ENCODE measurements at regions not wholly inside any gene's neighbourhood (a gene's known extent, or its start where the extent isn't known, plus 50 kb on each side); places are given as distances from the start of the nearest gene placed in this dataset.

- no peak for TF ChIP-seq SMAD4 (CRISPR knock-in tag; IDR thresholded peaks at IDR 0.05)
- TF ChIP-seq CTCF (IDR thresholded peaks at IDR 0.05), result no peak
- TF ChIP-seq FOXP4 (CRISPR knock-in tag; IDR thresholded peaks at IDR 0.05), result no peak
- no peak for TF ChIP-seq E2F5 (CRISPR knock-in tag; IDR thresholded peaks at IDR 0.05)
- TF ChIP-seq FOXK1 (CRISPR knock-in tag; IDR thresholded peaks at IDR 0.05), result no peak
- TF ChIP-seq ETV6 (CRISPR knock-in tag; IDR thresholded peaks at IDR 0.05), result no peak
- no peak for TF ChIP-seq PREB (CRISPR knock-in tag; IDR thresholded peaks at IDR 0.05; ENCODE audit: borderline replicate concordance)
- no peak for TF ChIP-seq NR3C1 (CRISPR knock-in tag; conservative IDR thresholded peaks at IDR 0.05; ENCODE audit: low read depth)
Observed at GRCh38 chr4:144402999-144403398, 243.0 kb upstream of the HHIP start (continued).

- CTCF ChIA-PET, result no interaction called here
- no peak for DNase-seq (ENCODE audit: low spot score)
- H3K4me1 Mint-ChIP-seq, result peaks cover 5% of the 10 kb centered on the region; the same call in 1 of the 2 replicates
- no peak overlapping the region for H3K4me3 Mint-ChIP-seq
- H3K27ac Mint-ChIP-seq, result no peak overlapping the region
- no peaks in the 10 kb centered on the region for H3K36me3 Mint-ChIP-seq
- H3K27me3 Mint-ChIP-seq (ENCODE audit: low read depth), result no peaks in the 10 kb centered on the region
- H3K9me3 Mint-ChIP-seq, result no peaks in the 10 kb centered on the region; the same call in 1 of the 2 replicates
- no peak for TF ChIP-seq HMGA2 (CRISPR knock-in tag; IDR thresholded peaks at IDR 0.05)
- no peak for TF ChIP-seq ATF6 (CRISPR knock-in tag; IDR thresholded peaks at IDR 0.05)
- no peak for TF ChIP-seq FOXP1 (CRISPR knock-in tag; IDR thresholded peaks at IDR 0.05; ENCODE audit: borderline replicate concordance)
- no peak for TF ChIP-seq SMAD4 (CRISPR knock-in tag; IDR thresholded peaks at IDR 0.05)
- no peak for TF ChIP-seq STAT6 (CRISPR knock-in tag; conservative IDR thresholded peaks at IDR 0.05; ENCODE audit: low read depth)
- no peak for TF ChIP-seq TP53 (CRISPR knock-in tag; IDR thresholded peaks at IDR 0.05)
- TF ChIP-seq ATF2 (CRISPR knock-in tag; IDR thresholded peaks at IDR 0.05; ENCODE audit: borderline replicate concordance, low read depth), result no peak
- no peak for TF ChIP-seq ZNF671 (CRISPR knock-in tag; IDR thresholded peaks at IDR 0.05)
- TF ChIP-seq ELF4 (CRISPR knock-in tag; IDR thresholded peaks at IDR 0.05; ENCODE audit: low read depth), result no peak
- TF ChIP-seq NR1H2 (CRISPR knock-in tag; IDR thresholded peaks at IDR 0.05), result no peak
- TF ChIP-seq SOX15 (CRISPR knock-in tag; IDR thresholded peaks at IDR 0.05), result no peak
- TF ChIP-seq JUN (CRISPR knock-in tag; IDR thresholded peaks at IDR 0.05), result no peak
- no peak for TF ChIP-seq ETV6 (CRISPR knock-in tag; IDR thresholded peaks at IDR 0.05)
- no peak for TF ChIP-seq KAT7 (CRISPR knock-in tag; IDR thresholded peaks at IDR 0.05; ENCODE audit: borderline replicate concordance)
- no peak for TF ChIP-seq USF1 (CRISPR knock-in tag; IDR thresholded peaks at IDR 0.05)
- no peak for TF ChIP-seq MXD4 (CRISPR knock-in tag; IDR thresholded peaks at IDR 0.05; ENCODE audit: borderline replicate concordance)
- no peak for ATAC-seq
- POLR2A ChIA-PET, result no interaction called here
Observed at GRCh38 chr4:144403893-144404292, 242.1 kb upstream of the HHIP start.

Measured in WTC11 (cell line).